ENCODE measurements at regions not wholly inside any gene's neighbourhood (a gene's known extent, or its start where the extent isn't known, plus 50 kb on each side); places are given as distances from the start of the nearest gene placed in this dataset.
"Not testable (repeated sequence)": the region's sequence is repeated elsewhere in the genome, so short reads cannot be mapped to it uniquely, and the experiment has no call there.

DNA sequence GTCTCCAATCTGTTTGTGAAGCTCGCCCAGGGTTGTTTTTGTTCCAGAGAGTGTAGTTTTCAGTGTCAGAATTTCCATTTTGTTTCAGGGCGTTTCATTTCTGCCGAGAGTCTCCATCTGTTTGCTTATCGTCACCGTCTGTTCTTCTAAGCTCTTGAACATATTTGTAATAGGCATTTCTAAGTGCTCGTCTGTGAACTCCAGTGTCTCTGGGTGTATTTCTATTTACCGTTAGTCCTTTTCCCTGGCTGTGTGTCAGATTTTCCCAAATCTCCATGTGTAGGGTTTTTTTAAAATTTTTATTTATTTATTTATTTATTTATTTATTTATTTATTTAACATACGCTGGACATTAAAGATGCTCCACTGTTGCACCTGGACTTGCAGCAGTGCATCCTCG is 62.5 kb upstream of the LRPAP1 start:
- not testable (repeated sequence) for H4K8ac ChIP-seq (ENCODE audit: low read depth, low read length); H4K91ac ChIP-seq (ENCODE audit: low read depth, low read length); H3K23ac ChIP-seq (ENCODE audit: low read length); H3K4me3 ChIP-seq (ENCODE audit: low read depth, low read length); H3K14ac ChIP-seq (ENCODE audit: low read length); DNase-seq; H2AFZ ChIP-seq (ENCODE audit: insufficient read depth, low read length, poor library complexity); H3K4me2 ChIP-seq (ENCODE audit: low read length); H3K79me2 ChIP-seq (ENCODE audit: control insufficient read depth, insufficient read depth, low read length, poor library complexity); H3K4ac ChIP-seq (ENCODE audit: low read depth, low read length); H3K18ac ChIP-seq (ENCODE audit: low read length); H4K12ac ChIP-seq (ENCODE audit: low read depth, low read length); H3K27me3 ChIP-seq (ENCODE audit: insufficient read depth, low read length); H2AK5ac ChIP-seq (ENCODE audit: low read length); H3K9ac ChIP-seq (ENCODE audit: low read length); H2BK5ac ChIP-seq (ENCODE audit: low read depth, low read length, poor library complexity); H3K4me1 ChIP-seq (ENCODE audit: control insufficient read depth in 1 of 2, insufficient read depth in 2 of 2, low read length in 2 of 2); H2BK120ac ChIP-seq (ENCODE audit: insufficient read depth, low read length, poor library complexity); H3K36me3 ChIP-seq (ENCODE audit: control insufficient read depth in 1 of 2, insufficient read depth in 2 of 2, low read length in 2 of 2); H3K27ac ChIP-seq (ENCODE audit: low read depth, low read length); H3K79me1 ChIP-seq (ENCODE audit: low read length); H2BK12ac ChIP-seq (ENCODE audit: low read length)
- no CpG with 5 or more reads among the region's 9 CpGs for WGBS (ENCODE audit: extremely low coverage, insufficient coverage, insufficient read length)
- H3K9me3 ChIP-seq (ENCODE audit: insufficient read depth, low read depth, low read length), result peaks cover 11% of the 10 kb centered on the region

DNA sequence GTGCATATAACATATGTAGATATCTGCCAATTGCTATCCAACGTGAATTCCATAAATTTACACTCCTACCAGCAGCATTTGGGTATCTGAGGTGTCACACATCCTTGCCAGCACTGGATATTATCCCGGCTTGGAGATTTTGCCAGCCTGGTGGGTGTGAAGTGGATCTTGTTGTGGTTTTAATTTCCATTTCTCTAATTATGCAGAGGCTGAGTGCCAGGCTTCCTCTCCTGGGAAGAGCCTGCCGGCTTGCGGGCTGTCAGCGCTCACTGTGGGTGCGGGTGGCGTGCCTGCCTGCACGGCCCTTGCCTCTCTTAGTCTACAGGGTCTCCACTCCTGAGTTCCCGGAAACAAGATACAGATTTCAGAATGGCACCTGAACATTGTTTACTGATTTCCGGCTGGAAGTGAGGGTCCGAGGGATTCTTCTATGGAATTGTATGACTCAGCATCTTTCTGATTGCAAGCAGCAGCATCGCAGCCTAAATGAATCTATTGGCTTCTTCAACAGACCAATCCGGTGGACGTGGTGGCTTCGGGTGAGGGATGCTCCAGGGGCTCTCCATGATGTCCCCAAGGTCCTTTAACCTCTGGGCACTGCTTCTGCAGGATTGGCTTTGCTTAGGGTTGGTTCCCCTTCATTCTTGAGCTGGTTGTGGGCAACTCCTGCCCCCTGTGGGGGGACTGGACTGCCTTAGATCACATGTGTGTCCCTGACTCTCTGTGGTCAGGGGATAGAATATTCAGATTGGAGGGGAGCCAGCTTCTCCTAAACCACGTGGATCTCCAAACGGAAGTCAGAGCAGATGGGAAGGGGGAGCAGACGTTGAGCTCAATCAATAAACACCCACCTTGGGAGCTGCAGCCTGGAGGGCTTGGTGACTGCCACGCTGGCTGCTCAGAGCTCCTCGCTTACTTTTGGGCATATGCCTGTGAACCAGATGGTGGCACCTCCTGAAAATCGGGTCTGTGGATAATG is 58.0 kb upstream of the LRPAP1 start:
- not testable (repeated sequence) for H2AFZ ChIP-seq (ENCODE audit: insufficient read depth, low read length, poor library complexity); H3K4me3 ChIP-seq (ENCODE audit: low read depth, low read length); H3K18ac ChIP-seq (ENCODE audit: low read length); H3K27ac ChIP-seq (ENCODE audit: low read depth, low read length); H3K4me2 ChIP-seq (ENCODE audit: low read length); H4K8ac ChIP-seq (ENCODE audit: low read depth, low read length); H3K23ac ChIP-seq (ENCODE audit: low read length); H4K91ac ChIP-seq (ENCODE audit: low read depth, low read length); H3K27me3 ChIP-seq (ENCODE audit: insufficient read depth, low read length); H3K9me3 ChIP-seq (ENCODE audit: insufficient read depth, low read depth, low read length); H3K14ac ChIP-seq (ENCODE audit: low read length); H2BK12ac ChIP-seq (ENCODE audit: low read length); H3K36me3 ChIP-seq (ENCODE audit: control insufficient read depth in 1 of 2, insufficient read depth in 2 of 2, low read length in 2 of 2); H3K4me1 ChIP-seq (ENCODE audit: control insufficient read depth in 1 of 2, insufficient read depth in 2 of 2, low read length in 2 of 2); H2BK120ac ChIP-seq (ENCODE audit: insufficient read depth, low read length, poor library complexity); H2BK5ac ChIP-seq (ENCODE audit: low read depth, low read length, poor library complexity); H3K79me2 ChIP-seq (ENCODE audit: control insufficient read depth, insufficient read depth, low read length, poor library complexity); H4K12ac ChIP-seq (ENCODE audit: low read depth, low read length); H3K9ac ChIP-seq (ENCODE audit: low read length); H3K79me1 ChIP-seq (ENCODE audit: low read length); DNase-seq; H2AK5ac ChIP-seq (ENCODE audit: low read length); H3K4ac ChIP-seq (ENCODE audit: low read depth, low read length)
- WGBS (ENCODE audit: extremely low coverage, insufficient coverage, insufficient read length), result no CpG with 5 or more reads among the region's 21 CpGs

- not testable (repeated sequence) for H3K14ac ChIP-seq (ENCODE audit: low read length); H2AK5ac ChIP-seq (ENCODE audit: low read length); H4K91ac ChIP-seq (ENCODE audit: low read depth, low read length); H3K9me3 ChIP-seq (ENCODE audit: insufficient read depth, low read depth, low read length); H3K27ac ChIP-seq (ENCODE audit: low read depth, low read length); H3K27me3 ChIP-seq (ENCODE audit: insufficient read depth, low read length); H3K9ac ChIP-seq (ENCODE audit: low read length); H3K79me2 ChIP-seq (ENCODE audit: control insufficient read depth, insufficient read depth, low read length, poor library complexity); H3K4me1 ChIP-seq (ENCODE audit: control insufficient read depth in 1 of 2, insufficient read depth in 2 of 2, low read length in 2 of 2); H3K18ac ChIP-seq (ENCODE audit: low read length); H3K4me2 ChIP-seq (ENCODE audit: low read length); H3K4me3 ChIP-seq (ENCODE audit: low read depth, low read length); H3K36me3 ChIP-seq (ENCODE audit: control insufficient read depth in 1 of 2, insufficient read depth in 2 of 2, low read length in 2 of 2); H2AFZ ChIP-seq (ENCODE audit: insufficient read depth, low read length, poor library complexity); H4K8ac ChIP-seq (ENCODE audit: low read depth, low read length); H4K12ac ChIP-seq (ENCODE audit: low read depth, low read length); H3K79me1 ChIP-seq (ENCODE audit: low read length); DNase-seq; H2BK120ac ChIP-seq (ENCODE audit: insufficient read depth, low read length, poor library complexity); H3K4ac ChIP-seq (ENCODE audit: low read depth, low read length); H2BK12ac ChIP-seq (ENCODE audit: low read length); H2BK5ac ChIP-seq (ENCODE audit: low read depth, low read length, poor library complexity); H3K23ac ChIP-seq (ENCODE audit: low read length)
- WGBS (ENCODE audit: extremely low coverage, insufficient coverage, insufficient read length), result no CpG with 5 or more reads among the region's 11 CpGs
Measured at GRCh38 chr4:3589379-3589778, 57.2 kb upstream of the LRPAP1 start.

GRCh38 chr4:3588517-3589194 is 56.4 kb upstream of the LRPAP1 start:
- not testable (repeated sequence) for H2BK12ac ChIP-seq (ENCODE audit: low read length); H3K4ac ChIP-seq (ENCODE audit: low read depth, low read length); H2AFZ ChIP-seq (ENCODE audit: insufficient read depth, low read length, poor library complexity); H2BK120ac ChIP-seq (ENCODE audit: insufficient read depth, low read length, poor library complexity); H3K9ac ChIP-seq (ENCODE audit: low read length); DNase-seq; H3K27ac ChIP-seq (ENCODE audit: low read depth, low read length); H4K8ac ChIP-seq (ENCODE audit: low read depth, low read length); H3K9me3 ChIP-seq (ENCODE audit: insufficient read depth, low read depth, low read length); H3K27me3 ChIP-seq (ENCODE audit: insufficient read depth, low read length); H4K91ac ChIP-seq (ENCODE audit: low read depth, low read length); H2BK5ac ChIP-seq (ENCODE audit: low read depth, low read length, poor library complexity); H3K79me1 ChIP-seq (ENCODE audit: low read length); H3K4me2 ChIP-seq (ENCODE audit: low read length); H2AK5ac ChIP-seq (ENCODE audit: low read length); H4K12ac ChIP-seq (ENCODE audit: low read depth, low read length); H3K14ac ChIP-seq (ENCODE audit: low read length); H3K23ac ChIP-seq (ENCODE audit: low read length); H3K18ac ChIP-seq (ENCODE audit: low read length); H3K4me1 ChIP-seq (ENCODE audit: control insufficient read depth in 1 of 2, insufficient read depth in 2 of 2, low read length in 2 of 2); H3K79me2 ChIP-seq (ENCODE audit: control insufficient read depth, insufficient read depth, low read length, poor library complexity); H3K4me3 ChIP-seq (ENCODE audit: low read depth, low read length); H3K36me3 ChIP-seq (ENCODE audit: control insufficient read depth in 1 of 2, insufficient read depth in 2 of 2, low read length in 2 of 2)
- WGBS (ENCODE audit: extremely low coverage, insufficient coverage, insufficient read length), result no CpG with 5 or more reads among the region's 10 CpGs

Measured in trophoblast cell (in vitro differentiated cells and primary cell).